AG08395 (cell line): ENCODE measurements at regions not wholly inside any gene's neighbourhood (a gene's known extent, or its start where the extent isn't known, plus 50 kb on each side); places are given as distances from the start of the nearest gene placed in this dataset.
"Not testable (repeated sequence)": the region's sequence is repeated elsewhere in the genome, so short reads cannot be mapped to it uniquely, and the experiment has no call there.

Experiments
- DNase-seq: peaks from one replicate; pipeline ENCODE4 v3.0.0; 2012; ENCODE audit warnings: mixed read lengths, low spot score

- DNase-seq, result peak; percentile 96
Observed at GRCh38 chr16:85514598-85515318, 98.4 kb upstream of the GSE1 start.

DNA sequence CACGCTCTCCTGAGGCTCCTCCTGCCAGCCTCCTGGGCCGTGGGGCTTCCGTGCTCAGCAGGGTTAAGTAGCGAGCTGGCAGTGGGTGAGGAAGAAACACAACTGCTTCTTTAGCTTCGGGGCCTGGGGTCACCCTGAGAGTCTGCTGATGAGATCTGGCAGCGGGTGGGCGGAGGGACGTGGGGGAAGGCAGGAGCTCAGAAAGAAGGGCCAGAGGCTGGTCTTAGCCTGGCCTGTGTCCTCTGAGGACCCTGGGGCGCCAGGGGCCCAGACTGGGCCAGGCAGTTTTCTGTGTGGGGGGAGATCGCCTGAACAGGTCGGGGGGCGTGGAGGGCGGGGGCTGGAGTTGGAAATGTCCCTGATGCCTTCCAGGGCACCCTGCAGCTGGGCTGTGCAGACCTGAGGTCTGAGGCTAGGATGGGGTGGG lies 97.8 kb upstream of the GSE1 start:
- DNase-seq, result no peak

DNA sequence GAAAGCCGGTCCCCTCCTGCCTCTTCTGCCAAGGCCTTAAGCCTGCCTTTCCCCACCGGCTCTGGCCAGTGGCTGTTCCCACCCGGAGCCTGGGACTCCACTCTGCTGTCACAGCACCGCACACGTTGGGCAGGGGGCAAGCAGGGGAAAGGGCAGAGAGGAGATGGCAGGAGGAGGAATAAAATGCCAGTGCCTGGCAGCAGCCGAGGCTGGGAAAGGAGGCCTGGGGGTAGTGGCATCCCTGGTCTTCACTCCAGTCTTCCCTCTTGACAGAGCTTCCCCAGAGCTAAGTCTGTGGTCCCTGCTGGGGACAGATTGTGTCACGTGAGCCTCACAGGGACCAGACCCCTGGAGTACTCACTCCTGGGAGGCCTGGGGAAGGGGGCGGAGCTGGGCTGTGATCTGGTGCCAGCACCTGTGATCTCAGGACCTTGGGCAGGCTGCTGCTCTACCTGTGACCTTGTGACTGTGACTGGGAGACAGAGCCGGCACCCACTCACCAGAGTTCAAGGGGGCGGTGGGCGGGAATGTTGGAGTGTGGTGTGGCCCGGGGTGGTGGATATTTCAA lies 97.2 kb upstream of the GSE1 start:
- DNase-seq, result no peak

DNA sequence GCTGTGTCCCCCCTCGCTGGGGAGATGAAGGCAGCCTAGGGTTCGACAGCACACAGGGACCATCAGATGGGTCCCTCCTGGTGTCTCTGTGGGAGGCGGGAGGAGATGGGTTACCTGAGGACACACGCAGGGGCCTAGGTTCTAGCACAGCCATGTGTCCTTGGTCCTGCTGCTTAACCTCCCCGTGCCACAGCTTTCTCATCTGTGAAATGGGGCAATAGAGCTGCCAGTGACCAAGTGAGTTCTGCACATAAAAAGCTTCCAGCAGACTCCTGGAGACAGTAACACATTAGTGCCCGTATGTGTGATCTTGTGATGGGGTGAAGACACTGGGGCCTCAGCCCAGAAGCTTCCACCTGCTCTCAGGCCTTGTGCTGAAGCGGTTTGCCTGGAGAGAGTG lies 96.0 kb upstream of the GSE1 start:
- no peak for DNase-seq

- DNase-seq, result no peak
Observed at GRCh38 chr16:85517563-85518179, 95.5 kb upstream of the GSE1 start.

GRCh38 chr16:85518398-85519049 lies 94.6 kb upstream of the GSE1 start:
- no peak for DNase-seq

DNA sequence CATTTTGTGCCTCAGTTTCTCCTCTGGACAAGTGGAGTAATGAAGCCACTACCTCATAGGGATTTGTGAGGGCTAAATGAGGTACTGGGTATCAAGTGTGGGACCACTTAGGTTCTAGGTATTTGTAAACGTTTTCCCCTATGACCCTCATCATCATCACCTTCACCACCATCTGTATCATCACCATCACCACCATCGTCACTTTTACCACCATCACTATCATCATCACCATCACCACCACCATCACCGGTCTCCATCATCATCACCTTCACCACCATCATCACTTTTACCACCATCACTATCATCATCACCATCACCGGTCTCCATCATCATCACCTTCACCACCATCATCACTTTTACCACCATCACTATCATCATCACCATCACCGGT lies 94.1 kb upstream of the GSE1 start:
- not testable (repeated sequence) for DNase-seq

GRCh38 chr16:85519540-85520231 lies 93.4 kb upstream of the GSE1 start:
- DNase-seq, result no peak

DNA sequence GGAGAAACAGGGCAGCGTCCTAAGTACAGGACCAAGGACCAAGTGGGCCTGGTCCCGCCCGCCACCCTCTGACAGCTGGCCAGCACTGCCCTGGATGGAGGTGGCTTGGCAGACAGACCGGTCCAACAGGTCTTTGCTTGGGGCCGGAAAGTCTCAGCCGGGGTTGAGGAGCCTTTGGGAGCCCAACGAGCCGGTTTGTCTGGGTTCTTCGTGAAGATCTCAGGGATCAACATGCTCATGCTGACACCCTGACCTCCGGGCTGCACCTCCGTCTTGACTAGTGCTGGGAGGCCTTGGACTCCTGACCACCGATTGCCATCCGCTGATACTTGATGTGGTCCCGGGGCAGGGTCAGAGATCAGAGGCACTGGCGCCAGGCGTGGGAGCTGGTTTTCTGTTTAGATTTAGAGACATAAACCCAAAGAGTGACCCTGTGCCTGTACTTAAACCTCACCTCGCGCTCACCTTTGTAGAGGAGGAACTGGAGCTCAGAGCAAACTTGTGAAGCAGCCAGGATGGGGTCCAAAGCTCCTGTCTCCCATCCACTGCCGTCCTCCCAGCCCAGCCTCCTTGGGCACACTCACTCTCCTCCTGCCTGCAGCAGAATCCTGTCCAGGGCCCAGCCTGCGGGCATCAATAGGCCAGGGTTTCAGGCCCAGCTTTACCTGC lies 92.1 kb upstream of the GSE1 start:
- no peak for DNase-seq

GRCh38 chr16:85521552-85522307 lies 91.4 kb upstream of the GSE1 start:
- DNase-seq, result no peak

DNA sequence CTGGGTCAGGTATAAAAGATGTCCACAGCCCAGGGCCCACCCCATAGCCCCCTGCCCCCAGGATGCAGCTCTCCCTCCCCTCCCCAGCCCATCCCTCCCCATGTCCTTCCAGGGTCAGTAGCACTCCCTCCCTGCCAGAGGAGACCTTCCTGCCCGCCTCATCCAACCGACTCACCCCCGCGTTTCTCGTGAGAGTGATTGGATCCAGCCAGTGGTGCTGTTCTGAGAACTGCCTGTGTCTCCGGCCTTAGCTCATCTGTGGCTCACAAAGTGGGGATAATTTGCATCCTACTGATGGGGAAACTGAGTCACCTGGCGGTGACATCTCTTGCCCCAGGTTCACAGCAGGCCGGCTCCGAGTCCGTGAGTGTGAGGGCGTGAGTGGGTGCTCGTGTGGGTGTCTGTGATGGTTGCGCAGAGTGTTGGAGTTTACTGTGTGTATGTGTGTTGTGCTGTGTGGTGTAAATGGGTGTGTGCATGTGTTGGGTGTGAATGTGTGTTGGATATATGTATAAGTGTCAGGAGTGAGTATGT lies 90.7 kb upstream of the GSE1 start:
- DNase-seq, result no peak

GRCh38 chr16:85522842-85523601 lies 90.1 kb upstream of the GSE1 start:
- DNase-seq, result peak; percentile 81

DNA sequence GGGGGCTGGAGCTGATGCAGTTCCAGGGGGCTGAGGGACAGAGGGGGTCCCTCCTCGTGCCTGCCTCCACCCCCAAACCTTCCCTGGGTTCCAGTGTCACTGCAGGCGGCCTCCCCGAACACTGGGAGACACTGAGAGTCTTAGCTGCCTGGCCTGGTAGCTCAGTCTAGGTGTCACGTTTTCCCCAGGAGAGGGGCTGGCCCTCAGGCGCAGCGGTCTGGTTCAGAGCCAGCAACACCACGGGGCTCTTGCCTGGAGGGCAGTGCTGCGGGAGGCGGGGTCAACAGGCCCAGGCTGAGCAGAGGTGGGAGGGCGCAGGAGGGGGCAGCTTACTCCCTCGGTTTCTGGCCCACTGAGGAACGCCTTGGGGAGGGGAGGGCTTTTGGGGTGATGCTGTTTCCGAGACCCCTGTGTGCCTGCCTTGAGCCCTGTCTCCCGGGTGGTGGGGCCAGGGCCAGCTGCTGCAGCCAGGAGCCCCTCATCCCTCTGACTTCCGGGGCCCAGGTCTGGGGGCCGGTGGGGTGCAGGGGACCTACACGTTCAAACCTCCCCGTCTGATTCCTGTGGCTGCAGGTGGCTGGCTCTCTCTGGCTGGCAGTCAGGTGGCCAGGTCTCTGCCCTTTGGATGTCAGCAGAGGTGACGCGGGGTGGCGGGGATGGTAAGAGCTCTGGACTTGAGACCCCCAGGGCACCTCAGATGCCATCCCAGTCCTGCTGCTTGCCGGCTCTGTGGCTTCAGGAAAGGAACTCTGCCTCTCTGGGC lies 89.3 kb upstream of the GSE1 start:
- DNase-seq, result peak; percentile 33

DNA sequence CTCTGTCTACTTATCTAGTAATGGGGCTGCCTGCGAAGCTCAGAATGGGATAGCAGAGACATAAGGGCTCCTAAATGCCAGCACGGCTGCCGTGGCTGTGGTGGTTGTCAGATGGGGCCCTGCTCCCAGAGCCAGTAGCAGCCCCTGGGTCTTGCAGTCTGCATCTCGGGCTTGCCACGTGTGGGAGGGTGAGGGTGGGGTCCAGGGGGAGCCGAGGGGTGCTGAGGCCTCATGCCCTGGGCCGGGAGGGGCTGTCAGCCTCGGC lies 88.8 kb upstream of the GSE1 start:
- no peak for DNase-seq

- DNase-seq, result peak; percentile 25
Observed at GRCh38 chr16:85524630-85525419, 88.3 kb upstream of the GSE1 start.

DNA sequence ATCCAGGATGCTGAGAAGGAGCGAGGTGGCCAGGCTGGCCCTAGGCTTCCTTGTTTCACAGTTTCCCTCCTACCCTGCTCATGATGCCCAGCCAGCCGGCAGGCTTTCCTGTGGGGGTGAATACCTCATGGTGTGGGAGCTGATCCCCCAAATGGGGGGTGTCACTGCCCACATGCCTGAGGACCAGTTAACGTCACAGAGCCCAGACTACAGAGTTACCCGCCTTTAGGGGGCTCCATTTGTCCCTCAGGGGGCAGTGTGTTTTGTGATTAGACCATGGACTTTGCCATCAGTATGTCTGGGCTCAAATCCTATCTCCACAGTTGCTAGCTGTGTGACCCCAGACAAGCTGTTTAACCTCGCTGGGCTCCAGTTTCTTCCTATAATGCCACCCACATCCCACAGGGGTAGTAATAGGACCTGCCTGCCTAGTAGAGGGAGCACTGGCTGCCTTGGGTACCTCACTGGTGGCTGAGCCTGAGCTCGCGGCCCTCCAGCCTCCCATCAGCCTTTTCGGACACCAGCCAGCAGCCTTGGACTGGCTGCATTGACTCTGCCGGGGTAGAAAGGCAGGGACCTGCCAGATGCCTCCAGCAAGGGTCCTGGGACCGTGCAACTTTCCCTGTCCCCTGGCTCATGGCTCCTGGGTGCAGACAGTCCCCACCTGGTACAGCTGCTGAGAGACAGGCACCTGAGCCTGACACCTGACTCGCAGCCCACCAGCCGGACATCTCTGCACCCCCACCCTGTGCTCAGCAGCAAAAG lies 87.5 kb upstream of the GSE1 start:
- DNase-seq, result no peak

DNA sequence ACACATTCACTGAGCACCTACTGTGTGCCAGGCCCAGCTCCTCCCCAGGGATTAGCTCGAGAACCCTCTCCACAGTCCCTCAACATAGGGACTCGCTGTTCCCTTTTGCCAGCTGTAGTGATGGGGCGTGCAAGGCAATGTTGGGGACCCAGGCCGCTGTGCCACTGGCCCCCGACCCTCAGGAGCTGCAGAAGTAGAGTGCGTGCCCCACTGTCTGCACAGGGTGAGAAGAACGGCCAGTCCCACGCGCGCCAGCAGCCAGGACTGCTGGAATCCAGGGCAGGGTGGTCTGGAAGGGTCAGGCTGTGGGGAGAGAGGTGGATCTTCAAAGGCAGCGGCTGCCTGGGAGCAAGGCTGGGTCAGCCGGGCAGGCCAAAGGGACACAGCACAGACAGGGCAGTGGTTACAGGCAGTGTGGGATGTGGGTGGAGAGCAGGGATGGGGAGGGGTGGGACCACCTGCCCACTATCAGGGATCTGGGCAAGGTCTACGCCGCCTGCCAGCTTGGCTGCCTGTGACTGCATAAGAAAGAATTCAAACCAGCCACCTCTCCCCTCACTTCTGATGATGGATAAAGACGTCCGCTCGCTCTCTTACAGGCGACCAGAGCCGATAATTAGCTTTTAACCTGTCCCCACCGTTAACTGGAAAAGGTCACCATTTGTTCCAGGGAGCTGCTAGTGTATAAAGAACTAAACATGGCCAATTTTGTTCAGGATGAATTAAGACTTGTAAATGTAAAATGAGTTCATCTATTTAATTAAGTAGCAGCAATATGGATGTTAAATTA lies 86.7 kb upstream of the GSE1 start:
- no peak for DNase-seq
